PFSK-1 (cell line): ENCODE measurements at regions not wholly inside any gene's neighbourhood (a gene's known extent, or its start where the extent isn't known, plus 50 kb on each side); places are given as distances from the start of the nearest gene placed in this dataset.

Experiments
- POLR2AphosphoS5 ChIP-seq: IDR thresholded peaks from 2 replicates; pipeline ENCODE4 v1.6.1; 2012; ENCODE audit warnings: low read depth, mild to moderate bottlenecking, control low read depth, low read length, moderate library complexity
- SIN3A ChIP-seq: IDR thresholded peaks from 2 replicates; pipeline ENCODE4 v1.6.1; 2012; ENCODE audit warnings: mild to moderate bottlenecking, low read length, moderate library complexity, borderline replicate concordance; ENCODE audit not compliant: insufficient read depth
- TAF1 ChIP-seq: IDR thresholded peaks from 2 replicates; pipeline ENCODE4 v1.6.1; 2012; ENCODE audit warnings: low read length, control low read depth, borderline replicate concordance; ENCODE audit not compliant: insufficient read depth
- TF ChIP-seq, protein P1 (sequence below), 2 experiments: IDR thresholded peaks; 2 replicates each; pipeline versions ENCODE4 v1.6.1 to v1.8.0; 2011 to 2012; ENCODE audit warnings: low read depth in 2 of 2, low read length in 2 of 2, control low read depth in 1 of 2, inconsistent platforms in 1 of 2, mild to moderate bottlenecking in 1 of 2, moderate library complexity in 1 of 2; ENCODE audit not compliant: insufficient read depth in 1 of 2

DNA sequence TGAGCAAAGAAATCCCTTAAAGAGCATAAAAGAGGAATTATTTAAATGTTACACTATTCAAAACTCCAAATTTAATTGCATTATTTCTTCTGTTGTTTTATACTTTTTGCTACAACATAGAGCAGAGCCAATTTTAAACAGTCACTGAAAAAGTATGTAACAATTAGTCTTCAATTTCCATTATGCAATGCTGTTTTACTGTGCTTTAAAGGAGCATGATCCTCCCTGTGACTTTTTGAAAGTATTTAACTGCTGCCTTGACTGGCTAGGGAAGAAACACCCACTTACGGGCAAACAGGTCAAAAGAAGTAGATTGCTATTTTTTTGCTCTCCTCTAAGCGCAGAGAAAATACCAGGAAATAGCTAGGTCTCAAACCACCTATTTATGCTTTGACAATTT is 217.4 kb upstream of the GCFC2 start:
- TF ChIP-seq TAF1, result no peak
- TF ChIP-seq, protein P1, sequence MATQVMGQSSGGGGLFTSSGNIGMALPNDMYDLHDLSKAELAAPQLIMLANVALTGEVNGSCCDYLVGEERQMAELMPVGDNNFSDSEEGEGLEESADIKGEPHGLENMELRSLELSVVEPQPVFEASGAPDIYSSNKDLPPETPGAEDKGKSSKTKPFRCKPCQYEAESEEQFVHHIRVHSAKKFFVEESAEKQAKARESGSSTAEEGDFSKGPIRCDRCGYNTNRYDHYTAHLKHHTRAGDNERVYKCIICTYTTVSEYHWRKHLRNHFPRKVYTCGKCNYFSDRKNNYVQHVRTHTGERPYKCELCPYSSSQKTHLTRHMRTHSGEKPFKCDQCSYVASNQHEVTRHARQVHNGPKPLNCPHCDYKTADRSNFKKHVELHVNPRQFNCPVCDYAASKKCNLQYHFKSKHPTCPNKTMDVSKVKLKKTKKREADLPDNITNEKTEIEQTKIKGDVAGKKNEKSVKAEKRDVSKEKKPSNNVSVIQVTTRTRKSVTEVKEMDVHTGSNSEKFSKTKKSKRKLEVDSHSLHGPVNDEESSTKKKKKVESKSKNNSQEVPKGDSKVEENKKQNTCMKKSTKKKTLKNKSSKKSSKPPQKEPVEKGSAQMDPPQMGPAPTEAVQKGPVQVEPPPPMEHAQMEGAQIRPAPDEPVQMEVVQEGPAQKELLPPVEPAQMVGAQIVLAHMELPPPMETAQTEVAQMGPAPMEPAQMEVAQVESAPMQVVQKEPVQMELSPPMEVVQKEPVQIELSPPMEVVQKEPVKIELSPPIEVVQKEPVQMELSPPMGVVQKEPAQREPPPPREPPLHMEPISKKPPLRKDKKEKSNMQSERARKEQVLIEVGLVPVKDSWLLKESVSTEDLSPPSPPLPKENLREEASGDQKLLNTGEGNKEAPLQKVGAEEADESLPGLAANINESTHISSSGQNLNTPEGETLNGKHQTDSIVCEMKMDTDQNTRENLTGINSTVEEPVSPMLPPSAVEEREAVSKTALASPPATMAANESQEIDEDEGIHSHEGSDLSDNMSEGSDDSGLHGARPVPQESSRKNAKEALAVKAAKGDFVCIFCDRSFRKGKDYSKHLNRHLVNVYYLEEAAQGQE (IDR thresholded peaks at IDR 0.05; ENCODE audit: insufficient read depth in 1 of 2, low read depth in 2 of 2, low read length in 2 of 2), result no peak
- no peak for TF ChIP-seq POLR2AphosphoS5
- TF ChIP-seq SIN3A, result no peak
